HG02973 (cell line): ENCODE measurements at regions not wholly inside any gene's neighbourhood (a gene's known extent, or its start where the extent isn't known, plus 50 kb on each side); places are given as distances from the start of the nearest gene placed in this dataset.
"Not testable (repeated sequence)": the region's sequence is repeated elsewhere in the genome, so short reads cannot be mapped to it uniquely, and the experiment has no call there.

Source experiments
- ATAC-seq: cut with Tn5 transposase; IDR thresholded peaks from one replicate; pipeline ENCODE4 v1.9.1; 2021; ENCODE audit warnings: moderate library complexity; ENCODE audit not compliant: unreplicated experiment

DNA sequence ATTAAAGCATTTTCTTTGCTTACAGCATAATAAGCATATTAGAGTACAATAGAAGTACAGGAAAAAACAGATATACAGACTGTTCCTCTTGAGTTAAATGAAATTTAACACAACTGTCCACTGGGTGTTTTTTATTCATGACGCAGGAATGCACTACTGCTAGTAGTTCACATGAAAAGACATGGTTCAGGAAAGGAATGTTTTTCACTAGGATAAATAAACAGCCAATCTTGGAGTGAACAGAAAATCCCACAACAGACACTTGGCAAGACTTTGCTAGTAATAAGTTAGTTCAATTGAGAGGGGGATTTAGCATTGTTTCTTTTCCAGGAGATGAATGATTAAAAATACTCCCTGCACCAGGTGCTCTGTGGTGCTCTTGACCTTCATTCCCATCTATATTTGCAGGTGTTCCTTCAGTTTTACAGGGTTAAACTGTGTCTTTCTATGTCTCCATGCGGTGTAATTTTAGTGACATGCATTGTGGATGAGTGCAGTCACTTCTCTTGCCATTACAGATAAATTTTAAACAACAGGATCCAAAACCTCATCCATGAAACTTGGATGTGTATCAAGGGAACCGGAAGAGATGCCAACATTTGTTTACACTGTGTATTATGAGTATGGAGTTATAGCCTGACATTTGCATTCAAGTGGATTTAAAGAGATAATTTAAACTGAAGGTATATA, 796.6 kb downstream of the DSC3 start:
- ATAC-seq: no peak

GRCh38 chr18:30234755-30235154, 807.8 kb downstream of the DSC3 start:
- ATAC-seq: no peak

- no peak for ATAC-seq
Measured at GRCh38 chr18:30211112-30211511, 831.4 kb downstream of the DSC3 start.

DNA sequence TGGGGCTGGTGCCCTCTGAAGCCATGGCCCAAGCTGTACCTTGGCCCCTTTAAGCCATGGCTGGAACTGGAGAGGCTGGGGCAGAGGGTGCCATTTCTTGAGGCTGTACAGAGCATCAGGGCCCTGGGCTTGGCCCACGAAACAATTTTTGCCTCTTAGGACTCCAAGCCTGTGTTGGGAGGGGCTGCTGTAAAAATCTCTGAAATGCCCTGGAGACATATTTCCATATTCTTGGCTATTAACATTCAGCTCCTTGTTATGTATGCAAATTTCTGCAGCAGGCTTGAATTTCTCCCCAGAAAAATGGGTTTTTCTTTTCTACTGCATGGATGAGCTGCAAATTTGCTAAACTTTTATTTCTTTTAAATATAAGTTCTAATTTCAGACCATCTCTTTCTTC, 834.0 kb downstream of the DSC3 start:
- ATAC-seq: no peak

DNA sequence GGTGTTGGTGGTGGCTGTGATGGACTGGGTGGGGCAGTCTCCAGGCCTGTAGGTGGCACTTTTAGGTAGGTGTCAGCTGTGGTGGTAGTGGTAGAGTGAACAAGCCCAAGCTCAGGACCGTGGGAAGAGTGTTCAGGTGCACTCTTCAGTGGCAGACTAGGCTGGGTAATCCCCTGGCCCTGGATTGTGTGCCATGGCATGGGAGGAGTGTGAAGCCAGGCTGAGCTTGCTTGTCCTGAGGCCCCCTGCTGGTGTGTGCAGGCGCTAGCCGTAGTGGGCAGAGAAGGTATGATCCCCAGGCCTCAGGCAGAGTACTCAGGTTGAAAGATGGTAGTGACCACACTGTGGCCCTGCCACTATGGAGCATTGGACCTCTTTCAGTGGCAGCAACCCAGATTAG, 850.3 kb downstream of the DSC3 start:
- ATAC-seq: no peak

DNA sequence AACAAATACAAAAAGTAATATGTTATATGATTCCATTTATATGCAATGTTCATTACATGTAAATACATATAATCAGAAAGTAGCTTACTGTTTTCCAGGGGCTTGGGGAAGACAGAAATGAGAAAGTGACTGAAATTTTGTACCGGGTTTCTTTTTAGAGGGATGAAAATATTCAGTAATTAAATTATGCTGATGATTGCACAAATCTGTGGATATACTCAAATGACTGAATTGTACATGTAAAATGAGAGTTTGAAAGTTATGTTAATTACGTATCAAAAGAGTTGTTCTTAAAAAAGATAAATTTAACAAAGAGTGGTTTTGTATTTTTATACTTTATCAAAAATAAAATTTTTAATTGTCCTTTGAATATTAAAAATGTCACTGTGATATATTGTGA, 856.3 kb downstream of the DSC3 start:
- no peak for ATAC-seq

DNA sequence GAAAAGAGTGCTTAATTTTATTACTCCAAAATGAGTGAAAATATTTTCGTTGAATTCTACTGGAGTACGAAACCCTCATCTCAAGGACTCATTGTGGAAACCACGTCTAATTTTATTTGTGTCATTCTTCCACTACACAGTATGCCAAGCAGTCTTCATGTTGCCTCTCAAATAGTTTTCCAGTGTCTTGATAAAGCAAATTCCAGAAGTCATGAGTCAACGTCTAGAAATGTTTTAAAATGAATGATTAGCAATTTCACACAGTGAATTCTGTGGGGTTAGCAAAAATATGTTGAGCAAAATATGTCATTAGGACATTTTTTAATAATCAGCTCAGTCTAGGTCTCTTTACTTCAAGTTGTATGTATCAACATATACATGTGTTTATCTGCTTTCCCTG, 865.5 kb downstream of the DSC3 start:
- no peak for ATAC-seq

DNA sequence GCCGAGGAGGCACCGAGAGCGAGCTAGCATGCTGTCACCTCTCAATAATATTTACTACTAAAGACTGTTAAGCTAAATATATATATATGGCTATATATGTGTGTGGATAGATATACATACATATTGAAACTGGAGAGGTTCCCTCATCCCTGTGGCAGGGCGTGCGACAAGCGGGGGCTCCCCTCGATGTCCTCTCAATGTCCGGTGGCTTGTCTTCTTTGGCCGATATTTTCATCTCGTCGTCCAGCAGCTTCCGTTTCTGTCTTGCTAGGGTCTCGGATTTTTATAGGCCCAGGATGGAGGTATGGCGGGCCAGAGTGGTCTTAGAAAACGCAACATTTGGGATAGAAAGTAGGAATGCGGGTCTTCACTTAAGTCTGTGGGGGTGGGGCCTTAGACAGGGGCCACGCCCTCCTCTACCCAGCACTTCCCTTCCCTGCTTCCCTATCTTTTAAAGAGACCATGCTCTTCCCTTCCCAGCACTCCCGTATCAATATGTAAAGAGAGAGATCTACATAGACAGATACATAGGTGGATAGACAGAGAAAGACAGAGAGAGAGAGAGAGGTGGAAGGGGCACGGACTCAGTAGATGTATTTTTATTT, 866.8 kb downstream of the DSC3 start:
- no peak for ATAC-seq

GRCh38 chr18:30175061-30175574, 867.4 kb downstream of the DSC3 start:
- ATAC-seq: no peak

DNA sequence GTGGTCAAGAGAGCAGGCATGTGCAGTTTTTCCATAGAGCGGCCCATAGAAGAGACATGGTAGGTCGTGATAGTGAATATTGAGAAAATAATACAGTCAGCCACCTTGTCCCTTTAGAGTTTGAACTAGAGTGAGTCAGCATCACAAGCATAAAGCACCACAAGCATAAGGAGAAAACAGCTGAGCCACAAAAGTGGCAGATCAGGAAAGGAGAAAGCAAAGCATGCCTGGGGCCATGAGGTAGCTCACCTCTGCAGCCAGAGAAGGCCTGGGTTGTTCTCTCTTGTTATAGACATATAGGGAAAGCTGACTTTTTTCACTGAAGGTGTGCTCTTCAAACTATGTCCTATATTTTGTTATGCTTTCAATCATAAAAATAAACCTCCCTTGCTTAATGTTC, 879.0 kb downstream of the DSC3 start:
- ATAC-seq: no peak

- no peak for ATAC-seq
Measured at GRCh38 chr18:30160124-30160523, 882.4 kb downstream of the DSC3 start.

GRCh38 chr18:30150586-30151250, 891.8 kb downstream of the DSC3 start:
- no peak for ATAC-seq

GRCh38 chr18:30149585-30149984, 893.0 kb downstream of the DSC3 start:
- no peak for ATAC-seq

DNA sequence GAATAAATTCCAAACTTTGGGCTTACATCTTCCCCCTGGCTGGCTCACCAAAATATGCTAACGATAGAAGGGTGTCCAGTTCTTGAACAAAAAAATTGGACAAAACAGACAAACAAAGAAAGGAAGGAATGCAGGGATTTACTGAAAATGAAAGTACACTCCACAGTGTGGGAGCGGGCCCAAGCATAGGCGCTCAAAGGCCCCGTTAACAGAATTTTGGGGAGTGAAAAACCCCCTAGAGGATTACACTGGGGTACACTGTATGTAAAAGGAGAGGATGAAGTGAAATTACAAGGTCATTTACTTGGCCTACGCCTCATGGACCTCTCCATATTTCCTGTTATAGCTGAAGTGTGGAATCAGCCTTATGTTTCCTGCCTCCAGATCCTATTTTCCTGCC, 899.7 kb downstream of the DSC3 start:
- ATAC-seq: no peak

DNA sequence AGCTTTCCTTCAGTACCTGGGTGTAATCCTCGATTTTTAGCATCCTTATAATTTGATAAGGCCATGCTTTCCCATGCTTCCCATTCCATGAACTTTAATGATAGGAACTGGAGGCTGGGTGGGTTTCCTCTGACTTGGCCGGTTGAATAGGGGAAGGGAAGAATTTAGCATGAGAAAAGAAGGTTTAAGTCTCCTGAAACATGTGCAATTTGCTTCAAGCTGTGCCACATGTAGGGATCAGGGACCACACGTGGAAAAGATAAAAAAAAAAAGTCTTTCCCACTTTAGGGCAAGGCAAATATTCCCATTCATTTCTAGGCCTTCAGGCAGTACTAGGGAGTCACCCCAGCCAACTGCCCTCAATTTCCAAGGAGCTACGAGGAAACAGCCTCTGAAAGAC, 900.3 kb downstream of the DSC3 start:
- ATAC-seq: no peak

DNA sequence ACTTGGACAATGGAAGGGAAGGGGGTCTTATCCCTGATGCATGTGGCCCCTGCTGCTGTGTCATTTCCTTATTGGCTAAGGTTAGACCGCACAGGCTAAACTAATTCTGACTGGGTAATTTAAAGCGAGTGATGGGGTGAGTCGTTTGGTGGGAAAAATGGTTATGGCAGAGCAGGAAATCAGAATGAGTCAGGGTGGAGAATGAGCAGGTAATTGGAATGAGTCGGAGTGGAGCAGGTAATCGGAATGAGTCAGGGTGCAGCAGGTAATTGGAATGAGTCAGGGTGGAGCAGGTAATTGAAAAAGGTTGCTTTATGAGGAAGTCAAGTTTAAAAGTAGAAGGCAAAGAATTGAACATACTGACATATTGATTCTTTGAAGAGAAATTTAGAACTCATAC, 901.0 kb downstream of the DSC3 start:
- not testable (repeated sequence) for ATAC-seq

DNA sequence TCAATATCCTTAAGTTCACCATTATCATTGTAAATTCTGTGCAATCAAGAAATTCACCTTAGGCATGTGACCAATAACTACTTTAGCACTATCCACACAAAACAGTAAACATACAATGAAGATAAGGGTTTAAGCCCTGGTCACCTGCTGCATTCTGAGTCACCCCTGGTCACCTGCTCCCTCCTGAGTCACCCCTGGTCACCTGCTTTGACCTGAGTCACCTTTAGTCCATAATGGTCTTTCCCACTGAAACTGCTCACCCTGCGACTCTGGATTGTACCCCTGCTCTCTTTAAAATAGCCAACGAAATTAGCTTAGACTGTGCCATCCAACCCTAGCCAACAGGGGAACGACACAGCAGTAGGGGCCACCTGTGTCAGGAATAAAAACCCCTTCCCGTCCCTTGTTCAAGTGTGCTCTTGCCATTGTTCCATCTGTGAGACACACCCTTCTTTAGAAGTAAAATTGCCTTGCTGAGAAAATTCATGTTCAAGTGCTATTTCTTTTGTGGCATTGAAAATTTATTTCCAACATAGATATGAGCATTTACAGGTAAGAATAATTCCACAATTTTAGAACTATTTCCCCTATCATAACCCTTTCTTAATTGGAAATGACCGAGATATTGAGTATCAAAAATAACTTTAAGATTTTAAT, 902.8 kb downstream of the DSC3 start:
- ATAC-seq: no peak

DNA sequence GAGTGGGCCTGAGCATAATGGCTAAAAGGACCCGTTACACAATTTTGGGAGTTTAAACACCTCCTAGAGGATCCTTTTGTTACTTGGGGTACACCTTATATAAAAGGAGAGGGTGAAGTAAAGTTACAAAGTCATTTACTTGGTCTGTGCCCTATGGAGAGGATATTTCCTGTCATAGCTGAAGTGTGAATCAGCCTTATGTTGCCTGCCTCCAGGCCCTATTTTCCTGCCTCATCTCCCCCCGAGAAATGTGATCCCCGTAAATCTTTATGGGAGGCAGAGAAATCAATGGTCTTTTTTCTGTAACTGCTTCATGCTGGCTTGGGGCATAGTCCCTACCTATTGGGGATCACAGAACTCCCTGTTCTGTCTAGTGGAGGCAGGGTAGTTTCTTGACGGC, 906.6 kb downstream of the DSC3 start:
- ATAC-seq: no peak

DNA sequence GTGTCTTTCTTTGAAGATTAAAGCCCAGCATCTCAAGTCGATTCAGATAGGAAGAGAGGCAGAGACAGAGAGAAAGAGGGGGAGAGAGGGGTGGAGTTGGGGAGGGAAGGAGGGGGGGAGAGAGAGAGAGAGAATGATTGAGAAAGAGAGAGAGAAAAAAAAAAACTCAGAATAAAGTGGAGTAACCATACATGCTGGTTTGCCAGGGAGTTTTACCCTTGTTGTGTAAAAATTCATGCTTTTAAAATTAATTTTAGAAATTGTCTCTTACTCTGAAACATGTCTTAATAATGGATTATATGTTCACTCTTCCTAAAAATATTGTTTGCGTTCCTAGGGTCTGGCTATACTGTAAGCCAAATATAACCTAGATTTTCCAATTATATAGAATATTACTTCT, 908.5 kb downstream of the DSC3 start:
- ATAC-seq: no peak

DNA sequence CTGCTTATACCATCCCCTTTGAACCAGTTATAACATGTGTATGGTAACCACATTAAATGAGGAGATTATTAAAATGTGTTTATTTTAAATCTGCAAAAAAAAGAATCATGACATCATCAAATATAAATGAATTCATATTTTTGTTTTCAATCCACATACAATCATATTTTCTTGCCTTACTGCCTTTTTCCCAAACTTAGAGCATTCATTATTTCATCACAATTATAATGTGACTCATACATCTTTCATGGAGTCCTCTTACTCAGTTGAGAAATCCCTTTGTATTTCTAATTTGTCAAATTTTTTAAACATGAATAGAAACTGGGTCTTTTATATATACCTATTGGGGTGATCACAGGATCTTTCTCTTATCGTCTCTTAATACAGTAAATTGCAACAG, 909.6 kb downstream of the DSC3 start:
- no peak for ATAC-seq

- no peak for ATAC-seq
Measured at GRCh38 chr18:30121397-30121796, 921.1 kb downstream of the DSC3 start.

GRCh38 chr18:30113454-30113853, 929.1 kb downstream of the DSC3 start:
- ATAC-seq: no peak
